Endodermal cell (in vitro differentiated cells): ENCODE measurements at regions not wholly inside any gene's neighbourhood (a gene's known extent, or its start where the extent isn't known, plus 50 kb on each side); places are given as distances from the start of the nearest gene placed in this dataset.

Experiments used
- DNase-seq: peaks from one replicate; pipeline ENCODE4 v3.0.0-alpha.2; 2017
- H3K27ac ChIP-seq: 2 replicates; pipeline ENCODE4 v1.5.1; 2013; ENCODE audit warnings: mild to moderate bottlenecking, low read depth, low read length, moderate library complexity
- H3K27me3 ChIP-seq: 2 replicates; pipeline ENCODE4 v1.6.1; 2013; ENCODE audit warnings: mild to moderate bottlenecking, low read length, moderate library complexity; ENCODE audit not compliant: insufficient read depth, control insufficient read depth, poor library complexity, severe bottlenecking
- H3K36me3 ChIP-seq: 2 replicates; pipeline ENCODE4 v1.7.0; 2013; ENCODE audit warnings: mild to moderate bottlenecking, low read length, moderate library complexity; ENCODE audit not compliant: control insufficient read depth, insufficient read depth
- H3K4me1 ChIP-seq: one replicate; pipeline ENCODE4 v1.7.0; 2013; ENCODE audit warnings: low read length; ENCODE audit not compliant: control insufficient read depth, insufficient read depth
- H3K4me3 ChIP-seq: 2 replicates; pipeline ENCODE4 v1.5.1; 2013; ENCODE audit warnings: mild to moderate bottlenecking, low read length, moderate library complexity
- H3K9ac ChIP-seq: 2 replicates; pipeline ENCODE4 v1.6.1; 2013; ENCODE audit warnings: mild to moderate bottlenecking, low read length, moderate library complexity; ENCODE audit not compliant: poor library complexity, severe bottlenecking; ENCODE audit errors: extremely low read depth
- H3K9me3 ChIP-seq: 2 replicates; pipeline ENCODE4 v1.6.1; 2013; ENCODE audit warnings: mild to moderate bottlenecking, low read length, moderate library complexity; ENCODE audit not compliant: control insufficient read depth
- H3K27ac Mint-ChIP-seq: 2 replicates; pipeline ENCODE4 v1.8.0; 2020; ENCODE audit warnings: mixed read lengths
- H3K27me3 Mint-ChIP-seq: 2 replicates; pipeline ENCODE4 v1.8.0; 2021; ENCODE audit warnings: mild to moderate bottlenecking, mixed read lengths; ENCODE audit not compliant: insufficient read depth
- H3K36me3 Mint-ChIP-seq: 2 replicates; pipeline ENCODE4 v1.8.0; 2020; ENCODE audit warnings: low read depth, mixed read lengths
- H3K4me1 Mint-ChIP-seq: 2 replicates; pipeline ENCODE4 v1.8.0; 2020; ENCODE audit warnings: mixed read lengths
- H3K4me3 Mint-ChIP-seq: 2 replicates; pipeline ENCODE4 v1.8.0; 2020; ENCODE audit warnings: mild to moderate bottlenecking, moderate library complexity, mixed read lengths
- H3K9me3 Mint-ChIP-seq: 2 replicates; pipeline ENCODE4 v1.8.0; 2020; ENCODE audit warnings: mild to moderate bottlenecking, mixed read lengths
- CTCF ChIP-seq: fragments of 200-600 bp; sonication (generic); conservative IDR thresholded peaks from 2 replicates; pipeline ENCODE4 v1.5.0; 2021; ENCODE audit warnings: antibody characterized with exemption, mild to moderate bottlenecking
- WGBS, 2 experiments: methylation state at CpG; one replicate each; pipeline versions ENCODE4 v1.1.5 to v1.1.7; 2013; ENCODE audit warnings: missing lambda C conversion rate in 2 of 2, mixed read lengths in 1 of 2; ENCODE audit not compliant: insufficient coverage in 1 of 2, insufficient read length in 1 of 2; 5-methylcytosine and 5-hydroxymethylcytosine counted together

DNA sequence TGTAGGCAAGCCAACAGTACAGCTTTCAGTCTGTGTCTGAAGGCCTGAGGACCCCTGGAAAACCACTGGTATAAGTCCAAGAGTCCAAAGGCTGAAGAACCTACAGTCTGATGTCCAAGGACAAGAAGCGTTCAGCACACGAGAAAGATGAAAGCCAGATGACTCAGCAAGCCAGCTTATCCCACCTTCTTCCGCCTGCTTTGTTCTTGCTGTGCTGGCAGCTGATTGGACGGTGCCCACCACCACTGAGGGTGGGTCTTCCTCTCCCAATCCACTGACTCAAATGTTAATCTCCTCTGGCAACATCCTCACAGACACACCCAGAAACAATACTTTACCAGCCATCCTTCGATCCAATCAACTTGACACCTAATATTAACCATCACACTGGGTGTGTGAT lies 59.0 kb upstream of the PDZRN3 start:
- TF ChIP-seq CTCF: no peak
- H3K36me3 ChIP-seq: no peaks in the 10 kb centered on the region
- no peaks in the 10 kb centered on the region for H3K27me3 ChIP-seq
- peak; percentile 54 for DNase-seq
- no peak overlapping the region for H3K9ac ChIP-seq
- no peaks in the 10 kb centered on the region for H3K36me3 Mint-ChIP-seq
- H3K9me3 ChIP-seq: no peaks in the 10 kb centered on the region
- H3K27ac Mint-ChIP-seq: no peak overlapping the region
- no peaks in the 10 kb centered on the region for H3K27me3 Mint-ChIP-seq
- peaks cover 21% of the 10 kb centered on the region for H3K4me1 Mint-ChIP-seq
- no peak overlapping the region for H3K4me3 Mint-ChIP-seq
- H3K4me1 ChIP-seq: peaks cover 4% of the 10 kb centered on the region
- no peak overlapping the region for H3K27ac ChIP-seq
- no peak overlapping the region for H3K4me3 ChIP-seq
- WGBS, 2 experiments: 78 to 84% methylated on average over 4 of the region's 5 CpGs
- H3K9me3 Mint-ChIP-seq: no peaks in the 10 kb centered on the region

- H3K9me3 Mint-ChIP-seq: no peaks in the 10 kb centered on the region
- no peaks in the 10 kb centered on the region for H3K9me3 ChIP-seq
- no peaks in the 10 kb centered on the region for H3K4me1 ChIP-seq
- H3K4me1 Mint-ChIP-seq: peaks cover 13% of the 10 kb centered on the region
- no peak overlapping the region for H3K4me3 ChIP-seq
- H3K36me3 ChIP-seq: no peaks in the 10 kb centered on the region
- no peaks in the 10 kb centered on the region for H3K36me3 Mint-ChIP-seq
- H3K27me3 Mint-ChIP-seq: no peaks in the 10 kb centered on the region
- WGBS, 2 experiments: 94 to 100% methylated on average over 2 to 6 of the region's 6 CpGs
- no peak overlapping the region for H3K4me3 Mint-ChIP-seq
- no peak overlapping the region for H3K27ac ChIP-seq
- TF ChIP-seq CTCF: no peak
- H3K27me3 ChIP-seq: no peaks in the 10 kb centered on the region
- H3K9ac ChIP-seq: no peak overlapping the region
- DNase-seq: no peak
- H3K27ac Mint-ChIP-seq: no peak overlapping the region
Measured at GRCh38 chr3:73681610-73682009, 56.9 kb upstream of the PDZRN3 start.

- Mint-ChIP-seq H3K4me1 (peaks cover 13% of the 10 kb centered on the region), H3K36me3 (no peaks in the 10 kb centered on the region), H3K4me3 (no peak overlapping the region), H3K27ac (no peak overlapping the region), H3K9me3 (no peaks in the 10 kb centered on the region), H3K27me3 (no peaks in the 10 kb centered on the region)
- DNase-seq: no peak
- Histone ChIP-seq H3K4me1 (no peaks in the 10 kb centered on the region), H3K36me3 (no peaks in the 10 kb centered on the region), H3K27me3 (no peaks in the 10 kb centered on the region), H3K9ac (no peak overlapping the region), H3K9me3 (no peaks in the 10 kb centered on the region), H3K27ac (no peak overlapping the region), H3K4me3 (no peak overlapping the region)
- TF ChIP-seq CTCF: no peak
- 68 to 100% methylated on average over 1 of the region's 1 CpG for WGBS, 2 experiments
Measured at GRCh38 chr3:73681198-73681597, 56.5 kb upstream of the PDZRN3 start.
